Pulmonary artery endothelial cell (primary cell): ENCODE measurements at regions not wholly inside any gene's neighbourhood (a gene's known extent, or its start where the extent isn't known, plus 50 kb on each side); places are given as distances from the start of the nearest gene placed in this dataset.

ENCODE experiments used
- DNase-seq: peaks from one replicate; pipeline ENCODE4 v3.0.0-alpha.2; 2011; ENCODE audit warnings: low read depth, low spot score

GRCh38 chrX:39497702-39498265 is 600.0 kb downstream of the BCOR start:
- DNase-seq = no peak

- no peak for DNase-seq
These were observed 597.8 kb downstream of the BCOR start for GRCh38 chrX:39499996-39500395.

GRCh38 chrX:39501822-39502221 is 595.9 kb downstream of the BCOR start:
- DNase-seq = no peak

GRCh38 chrX:39502486-39502885 is 595.3 kb downstream of the BCOR start:
- no peak for DNase-seq

- no peak for DNase-seq
These were observed 593.5 kb downstream of the BCOR start for GRCh38 chrX:39504227-39504626.

GRCh38 chrX:39504850-39505259 is 592.9 kb downstream of the BCOR start:
- DNase-seq = no peak

GRCh38 chrX:39506131-39506530 is 591.6 kb downstream of the BCOR start:
- no peak for DNase-seq

- DNase-seq = no peak
These were observed 590.7 kb downstream of the BCOR start for GRCh38 chrX:39507034-39507433.

- no peak for DNase-seq
These were observed 590.0 kb downstream of the BCOR start for GRCh38 chrX:39507617-39508299.

- no peak for DNase-seq
These were observed 589.5 kb downstream of the BCOR start for GRCh38 chrX:39508300-39508692.

GRCh38 chrX:39509157-39509556 is 588.6 kb downstream of the BCOR start:
- DNase-seq = no peak

GRCh38 chrX:39513836-39514235 is 583.9 kb downstream of the BCOR start:
- DNase-seq = no peak

GRCh38 chrX:39514801-39515200 is 583.0 kb downstream of the BCOR start:
- DNase-seq = no peak

- DNase-seq = no peak
These were observed 581.3 kb downstream of the BCOR start for GRCh38 chrX:39516427-39516841.

- no peak for DNase-seq
These were observed 579.2 kb downstream of the BCOR start for GRCh38 chrX:39518476-39519029.

GRCh38 chrX:39519030-39519488 is 578.7 kb downstream of the BCOR start:
- DNase-seq = no peak

- DNase-seq = no peak
These were observed 578.0 kb downstream of the BCOR start for GRCh38 chrX:39519566-39520301.

GRCh38 chrX:39525758-39526157 is 572.0 kb downstream of the BCOR start:
- DNase-seq = no peak

- DNase-seq = no peak
These were observed 570.7 kb downstream of the BCOR start for GRCh38 chrX:39527025-39527424.

- DNase-seq = no peak
These were observed 569.4 kb downstream of the BCOR start for GRCh38 chrX:39528161-39528916.

- DNase-seq = no peak
These were observed 565.0 kb downstream of the BCOR start for GRCh38 chrX:39532761-39533160.

GRCh38 chrX:39534949-39535348 is 562.8 kb downstream of the BCOR start:
- no peak for DNase-seq
